CMK (cell line): ENCODE measurements at regions not wholly inside any gene's neighbourhood (a gene's known extent, or its start where the extent isn't known, plus 50 kb on each side); places are given as distances from the start of the nearest gene placed in this dataset.

Experiments
- DNase-seq: peaks from one replicate; pipeline ENCODE4 v3.0.0-alpha.2; 2010; ENCODE audit warnings: low read depth

DNA sequence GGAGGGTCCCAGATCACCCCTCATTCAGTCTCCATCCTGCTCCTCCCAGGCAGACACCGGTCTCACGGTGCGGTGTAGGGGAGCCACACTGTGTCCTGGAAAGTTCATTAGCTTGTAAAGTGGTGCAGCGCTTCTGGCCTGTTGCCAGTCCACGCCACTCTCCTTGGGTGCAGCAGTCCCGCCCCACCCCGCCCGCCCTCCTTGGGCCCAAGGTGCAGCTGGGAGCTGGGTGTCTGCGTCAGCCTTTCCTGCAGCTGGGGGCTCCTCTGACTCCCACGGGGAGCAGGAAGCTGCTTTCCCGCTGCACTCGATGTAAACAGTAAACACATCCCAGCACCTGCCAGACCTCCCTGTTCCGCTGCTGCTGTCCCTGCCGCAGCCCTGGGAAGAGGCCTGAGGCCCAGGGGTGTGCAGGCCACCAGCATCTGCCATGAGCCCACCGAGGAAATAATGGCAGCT, 53.8 kb upstream of the ASB18 start:
- no peak for DNase-seq

DNA sequence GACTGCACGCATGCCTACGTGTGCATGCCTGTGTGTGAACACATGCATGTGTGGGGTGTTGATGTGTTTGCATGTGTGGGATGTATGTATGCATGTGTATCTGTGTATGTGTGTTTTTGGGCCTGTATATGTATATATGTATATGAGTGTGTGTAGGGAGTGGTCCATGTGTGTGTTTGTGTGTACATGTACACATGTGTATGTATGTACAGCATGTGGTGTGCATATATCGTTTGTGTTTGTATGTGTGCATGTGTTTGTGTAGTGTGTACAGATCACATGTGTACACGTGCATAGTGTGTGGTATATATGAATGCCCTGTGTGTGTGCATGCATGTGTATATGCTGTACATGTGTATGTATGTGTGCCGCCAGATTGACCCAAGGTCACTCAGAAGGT, 54.2 kb upstream of the ASB18 start:
- no peak for DNase-seq

DNA sequence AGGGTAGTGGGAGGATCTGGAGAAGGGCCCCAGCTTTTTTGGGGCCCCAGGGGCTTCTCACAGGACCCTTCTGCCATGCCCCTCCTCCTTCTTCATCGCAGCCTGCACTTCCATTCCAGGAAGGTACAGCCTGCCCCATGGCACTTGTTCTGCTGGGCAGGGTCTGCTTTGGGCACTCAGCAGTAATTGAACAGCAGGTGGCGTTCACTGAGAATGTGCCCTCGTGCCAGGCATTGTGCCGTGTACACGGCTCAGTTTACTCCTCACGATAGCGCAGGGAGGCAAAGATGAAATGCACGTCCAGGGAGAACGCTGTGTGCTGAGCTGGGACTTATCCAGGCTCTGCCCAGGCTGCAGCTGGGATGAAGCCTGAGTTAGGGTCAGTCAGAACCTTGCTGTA, 54.8 kb upstream of the ASB18 start:
- no peak for DNase-seq

DNA sequence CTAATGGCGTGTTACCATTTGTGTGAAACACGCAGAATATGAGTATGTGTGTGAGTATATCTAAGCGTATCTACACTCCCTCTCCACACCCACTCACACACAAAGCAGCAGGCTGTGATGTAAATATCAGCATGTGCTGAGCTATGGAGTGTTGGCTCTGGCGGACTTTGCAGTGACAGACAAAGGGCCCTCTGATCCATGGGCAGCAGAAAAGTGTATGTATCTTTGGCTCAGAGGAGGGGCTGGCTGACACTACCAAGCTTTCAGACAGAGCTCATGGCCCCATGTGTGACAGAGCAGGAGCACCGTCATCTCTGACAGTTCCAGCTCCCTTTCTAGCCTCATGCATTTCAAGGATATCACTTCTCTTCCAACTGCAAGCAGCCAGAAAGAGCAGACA, 57.2 kb upstream of the ASB18 start:
- no peak for DNase-seq

DNA sequence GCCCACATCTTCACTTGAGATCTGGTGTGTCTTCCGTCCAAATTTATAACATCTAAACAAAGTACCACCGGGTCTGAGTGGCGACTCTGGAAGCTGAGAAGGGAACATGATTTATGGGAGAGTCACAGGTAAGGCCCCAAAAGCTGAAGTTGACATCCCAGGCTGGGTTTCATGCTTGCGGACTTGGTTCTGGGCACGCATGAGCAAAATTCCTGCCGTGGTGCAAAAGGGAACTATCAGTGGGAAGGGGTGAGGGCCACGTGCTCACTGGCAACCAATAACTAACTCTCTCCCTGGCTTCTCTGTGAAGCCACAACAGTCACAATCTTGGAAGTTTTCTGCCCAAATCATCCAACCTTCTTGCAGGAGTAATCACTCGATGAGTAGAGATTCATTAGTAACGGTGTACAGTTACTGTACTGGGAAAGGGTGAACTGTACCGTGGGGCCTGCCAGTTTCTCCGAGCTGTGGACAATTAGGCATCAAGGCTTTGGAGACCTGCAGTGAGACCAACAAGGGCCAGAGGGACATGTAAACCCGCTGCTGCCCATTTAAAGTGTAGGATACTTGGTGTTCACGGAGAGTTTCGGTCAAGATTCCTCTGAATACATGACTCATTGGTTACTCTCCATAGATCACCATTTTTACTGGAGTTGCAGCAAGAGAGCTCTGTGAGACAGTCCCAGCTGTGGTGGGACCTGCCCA, 69.4 kb upstream of the ASB18 start:
- DNase-seq: no peak

DNA sequence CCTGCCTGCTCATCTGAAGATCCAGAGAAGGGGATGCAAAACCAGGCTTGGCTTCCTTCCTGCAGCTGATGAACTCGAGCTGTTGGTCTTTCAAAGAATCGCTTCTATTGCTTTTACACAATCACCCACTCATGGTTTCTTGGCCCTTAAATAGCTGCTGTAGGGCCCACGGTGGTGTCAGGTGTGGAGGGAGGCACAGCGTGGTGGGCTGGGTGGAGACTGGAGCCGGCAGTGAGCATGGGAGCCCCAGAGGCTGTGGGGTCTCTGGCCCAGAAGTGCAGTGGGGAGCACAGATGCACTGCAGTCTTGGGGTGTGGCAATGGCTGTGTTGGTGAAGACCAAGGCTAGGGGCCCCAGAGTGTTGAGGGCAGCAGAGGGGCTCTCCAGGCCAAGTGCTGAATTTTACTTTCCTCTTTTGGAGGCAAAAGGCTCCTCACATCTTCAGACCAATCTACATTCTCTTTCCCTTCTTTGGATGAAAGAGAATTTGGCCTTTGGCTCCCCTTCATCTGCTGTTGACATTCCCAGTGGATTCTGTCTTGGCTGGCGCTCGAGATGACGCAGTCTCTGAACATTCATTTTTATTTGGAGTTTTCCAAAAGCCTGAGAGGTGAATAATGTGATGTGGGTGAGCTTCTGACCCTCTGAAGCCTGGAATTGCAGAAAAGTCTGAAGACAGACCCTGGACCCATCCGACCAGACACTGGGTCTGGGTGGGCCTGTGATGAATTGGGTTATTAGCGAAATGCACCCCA, 70.1 kb upstream of the ASB18 start:
- DNase-seq: no peak

DNA sequence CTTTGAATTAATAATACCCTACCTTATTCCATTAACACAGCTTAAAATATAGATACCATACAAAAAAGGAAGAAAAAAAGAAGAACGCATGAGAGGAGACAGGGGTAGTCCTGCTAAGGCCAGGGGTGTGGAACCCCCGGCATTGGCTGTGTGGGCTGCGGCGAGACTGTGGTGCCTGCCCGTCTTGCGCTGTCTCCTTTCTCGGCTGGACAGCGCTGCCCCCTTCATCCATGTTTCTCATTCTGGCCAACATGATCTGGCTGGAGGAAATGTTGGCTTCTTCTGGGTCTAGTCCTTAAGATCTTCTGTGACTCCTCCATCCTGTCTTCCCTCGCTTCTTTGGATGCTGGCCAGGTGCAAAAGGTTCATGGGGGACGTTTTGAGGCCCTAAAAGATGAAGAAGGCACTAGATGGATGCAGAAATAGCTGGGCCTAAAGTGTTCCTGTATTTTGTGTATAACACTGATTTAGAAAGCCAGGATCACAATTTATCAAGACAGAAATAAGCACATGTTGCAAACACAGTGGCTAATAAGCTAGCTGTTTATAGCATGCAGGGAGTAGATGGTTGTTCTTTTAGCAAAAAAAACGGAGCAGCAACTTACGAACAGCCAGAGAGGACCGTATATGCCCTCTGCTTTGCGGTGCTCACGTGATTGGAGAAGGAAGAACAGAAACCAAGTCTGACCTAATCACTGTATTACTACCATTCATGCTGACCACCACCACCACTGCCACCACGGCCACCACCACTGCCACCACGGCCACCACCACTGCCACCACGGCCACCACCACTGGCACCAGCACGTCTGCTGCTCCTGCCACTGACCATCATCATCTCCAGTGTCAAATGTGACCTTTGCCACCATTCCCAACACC, 71.7 kb upstream of the ASB18 start:
- DNase-seq: no peak

DNA sequence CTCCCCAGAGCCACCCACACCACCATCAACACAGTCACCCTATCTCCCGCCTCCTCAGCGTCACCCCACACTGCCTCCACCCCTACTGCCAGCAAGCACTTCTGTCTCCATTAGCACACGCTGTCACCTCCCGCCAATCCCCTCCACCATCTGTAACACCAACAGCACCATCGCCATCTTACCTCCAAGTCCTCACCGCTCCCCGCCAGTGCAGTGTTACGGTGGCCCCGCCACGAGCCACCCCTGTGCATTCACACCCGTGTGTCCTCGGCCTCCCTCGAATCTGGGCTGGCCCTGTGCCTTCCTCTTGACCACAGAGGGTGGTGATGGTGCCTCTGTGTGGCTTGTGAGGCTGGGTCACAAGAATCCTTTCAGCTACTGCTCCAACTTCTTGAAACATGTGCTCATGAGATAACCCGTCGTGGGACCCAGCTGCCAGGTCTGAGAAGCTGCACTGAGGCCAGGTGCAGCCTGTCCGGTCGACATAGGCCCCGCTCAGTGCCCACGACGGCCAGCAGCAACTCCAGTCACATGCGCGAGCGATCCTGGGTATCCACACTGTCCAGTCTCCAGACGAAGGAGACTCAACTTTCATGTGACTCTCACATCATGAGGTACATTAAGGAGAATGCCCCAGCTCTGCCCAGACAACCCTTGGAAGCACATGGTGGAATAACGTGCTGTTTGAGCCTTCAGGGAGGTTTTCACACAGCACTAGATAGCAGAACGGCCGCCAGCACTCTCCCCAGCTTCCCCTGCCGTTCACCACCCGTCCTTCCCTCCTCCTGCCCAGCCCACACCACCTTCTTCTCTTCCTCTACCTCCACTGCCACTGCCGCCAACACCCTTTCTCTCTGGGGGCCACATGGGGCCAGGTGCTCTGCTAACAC, 72.6 kb upstream of the ASB18 start:
- no peak for DNase-seq

DNA sequence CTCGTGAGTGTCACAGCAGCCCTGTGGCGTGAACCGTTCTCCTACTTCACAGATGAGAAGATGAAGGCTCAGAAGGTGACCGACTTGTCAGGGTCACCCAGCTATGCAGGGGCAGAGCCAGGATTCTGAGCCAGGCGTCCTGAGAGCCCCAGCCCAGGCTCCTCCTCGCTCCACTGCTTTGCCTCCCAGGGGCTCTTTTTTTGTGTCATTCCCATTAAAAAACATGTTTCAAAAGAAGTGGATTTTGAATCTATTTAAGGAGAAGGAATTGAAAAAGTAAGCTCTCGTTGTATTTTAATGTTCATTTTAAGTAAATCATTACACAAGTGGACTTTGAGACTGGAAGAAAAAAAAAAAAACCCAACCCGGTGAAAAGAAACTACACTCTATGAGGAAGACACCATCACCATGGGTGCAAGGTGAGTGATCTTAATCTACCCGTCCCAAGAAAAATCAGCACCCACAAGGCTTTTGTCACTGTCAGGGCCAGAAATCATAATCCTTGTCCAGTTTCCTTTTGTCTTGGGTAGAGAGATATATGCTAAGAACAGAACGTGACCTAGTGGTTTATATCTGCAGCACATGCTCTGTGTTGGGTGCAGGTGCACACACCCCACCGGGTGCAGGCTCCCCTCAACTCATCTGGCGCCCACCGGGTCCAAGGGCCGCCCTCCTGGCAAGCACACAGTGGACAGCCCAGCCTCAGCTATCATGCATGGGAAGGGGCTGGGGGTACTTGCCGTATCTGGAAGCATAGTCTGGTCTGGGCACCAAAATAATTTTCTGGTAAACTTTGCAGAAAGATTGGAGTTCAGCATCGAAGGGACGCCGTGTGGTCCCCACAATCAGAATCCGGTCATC, 73.5 kb upstream of the ASB18 start:
- DNase-seq: no peak

DNA sequence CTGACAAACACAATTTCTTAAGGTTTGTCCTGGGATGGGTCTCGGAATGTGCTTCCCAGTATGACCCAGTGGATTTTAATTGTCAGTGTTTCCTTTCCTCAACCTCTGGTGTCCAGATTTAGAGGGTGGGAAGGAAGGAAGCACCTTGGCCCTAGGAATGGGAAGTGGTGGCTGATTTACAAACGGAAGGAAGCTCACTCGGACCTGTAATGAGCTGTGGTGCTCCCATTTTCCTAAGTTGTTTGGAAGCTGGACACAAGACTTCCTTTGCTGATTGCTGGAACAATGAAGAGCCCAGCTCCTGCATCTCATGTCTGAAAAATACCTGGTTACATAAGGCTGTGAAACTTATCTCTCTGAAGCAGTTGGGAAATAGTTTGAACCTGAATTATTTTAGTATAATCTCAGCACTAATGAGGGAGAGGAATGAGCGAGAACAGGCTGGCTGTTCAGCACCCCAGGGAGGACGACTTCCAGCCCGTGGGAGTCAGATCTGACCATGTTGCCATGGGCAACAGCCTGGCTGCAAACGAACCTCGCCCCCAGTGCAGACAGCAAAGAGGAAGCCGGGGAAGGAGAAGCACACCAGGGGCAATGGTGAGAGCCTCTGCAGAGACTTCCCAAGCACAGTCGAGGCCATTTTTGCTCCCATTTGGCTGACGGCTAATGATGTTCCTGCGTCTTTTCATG, 74.4 kb upstream of the ASB18 start:
- DNase-seq: no peak

DNA sequence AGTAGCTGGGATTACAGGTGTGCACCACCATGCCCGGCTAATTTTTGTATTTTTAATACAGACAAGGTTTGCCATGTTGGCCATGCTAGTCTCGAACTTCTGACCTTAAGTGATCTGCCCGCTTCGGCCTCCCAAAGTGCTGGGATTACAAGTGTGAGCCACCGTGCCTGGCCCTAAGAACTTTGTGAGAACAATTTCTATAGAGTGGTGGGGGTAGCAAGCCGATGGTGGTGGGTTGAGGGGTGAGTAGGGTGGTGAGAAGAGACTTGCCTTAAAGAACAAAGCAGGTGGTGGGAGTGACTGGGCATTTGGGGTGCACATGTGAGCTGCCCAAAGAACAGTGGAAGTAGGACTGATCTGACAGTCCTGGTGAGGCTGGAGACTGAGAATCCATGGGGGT, 76.0 kb upstream of the ASB18 start:
- no peak for DNase-seq

DNA sequence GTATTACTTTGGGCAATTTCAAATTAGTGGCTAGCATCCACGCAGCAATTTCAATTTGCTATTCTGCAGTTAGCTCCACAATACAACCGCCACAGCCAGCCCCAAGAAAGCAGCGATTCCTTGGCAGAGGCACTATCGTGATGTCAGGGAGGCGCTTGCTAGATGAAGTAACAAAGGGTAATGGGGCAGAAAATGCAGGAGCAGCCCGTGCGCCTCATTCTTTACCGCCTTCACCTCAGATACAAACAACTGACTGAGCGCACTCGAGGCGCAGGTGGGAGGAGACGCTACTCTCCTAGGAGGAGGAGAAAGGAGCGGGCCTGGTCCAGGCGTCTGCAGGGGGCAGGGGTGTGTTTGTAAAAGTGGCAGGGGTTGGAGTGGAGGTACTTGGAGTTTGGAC, 76.9 kb upstream of the ASB18 start:
- no peak for DNase-seq

DNA sequence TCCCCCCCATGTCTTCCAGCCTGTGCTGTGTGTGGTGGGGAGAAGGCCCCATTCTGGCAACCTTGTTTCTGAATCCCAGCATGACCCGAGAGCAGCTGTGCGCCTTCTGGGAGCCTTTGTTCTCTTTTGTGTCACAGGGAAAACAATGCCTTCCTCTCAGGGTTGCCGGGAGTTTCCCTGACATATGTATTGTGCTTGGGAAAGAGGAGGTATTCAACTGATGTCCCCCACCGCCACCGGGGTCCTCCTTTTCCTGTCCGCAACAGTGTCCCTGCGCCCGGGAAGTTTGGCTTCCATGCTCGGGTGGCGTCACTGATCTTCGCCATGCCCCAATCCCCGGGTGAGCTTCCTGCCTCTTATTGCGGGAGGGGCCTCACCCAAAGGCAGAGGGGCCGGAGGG, 77.5 kb upstream of the ASB18 start:
- no peak for DNase-seq

DNA sequence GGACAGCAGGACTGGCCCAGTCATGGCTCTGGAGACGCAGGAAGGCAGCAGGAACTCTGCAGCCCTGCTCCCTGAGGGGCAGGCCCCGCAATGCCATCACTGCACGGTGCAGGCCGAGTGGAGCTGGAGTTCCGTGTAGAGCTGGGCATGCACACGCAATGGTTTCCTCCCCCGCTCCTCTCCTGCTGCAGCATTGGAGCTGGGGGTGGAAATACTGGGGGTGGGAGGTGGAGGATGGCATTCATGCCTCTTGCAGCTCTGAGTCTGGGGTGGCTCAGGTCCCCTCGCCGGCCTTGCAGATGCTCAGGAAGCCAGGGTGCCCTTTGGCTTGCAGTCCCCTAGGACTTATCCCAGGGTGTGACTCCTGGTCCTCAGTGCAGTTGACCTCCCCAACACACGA, 78.3 kb upstream of the ASB18 start:
- DNase-seq: no peak

DNA sequence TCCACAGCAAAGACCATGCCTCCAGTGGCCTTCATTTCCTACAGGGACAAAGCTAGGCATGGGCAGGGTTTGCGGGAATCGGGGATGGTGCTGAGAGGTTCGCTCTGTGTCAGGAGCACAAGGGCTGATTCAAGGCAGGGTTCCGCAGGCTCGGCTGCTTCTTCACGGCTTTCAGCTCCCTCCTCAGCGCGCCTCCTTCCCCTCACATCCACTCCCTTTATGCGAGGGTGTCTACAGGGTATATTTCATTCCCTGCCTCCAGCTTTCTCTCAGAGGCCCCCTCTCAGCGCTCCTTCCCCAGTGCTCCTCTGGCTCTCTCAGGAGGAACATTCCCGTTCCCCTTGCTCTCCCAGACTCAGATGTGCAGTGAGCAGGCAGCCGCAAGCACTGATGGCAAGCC, 78.7 kb upstream of the ASB18 start:
- no peak for DNase-seq

DNA sequence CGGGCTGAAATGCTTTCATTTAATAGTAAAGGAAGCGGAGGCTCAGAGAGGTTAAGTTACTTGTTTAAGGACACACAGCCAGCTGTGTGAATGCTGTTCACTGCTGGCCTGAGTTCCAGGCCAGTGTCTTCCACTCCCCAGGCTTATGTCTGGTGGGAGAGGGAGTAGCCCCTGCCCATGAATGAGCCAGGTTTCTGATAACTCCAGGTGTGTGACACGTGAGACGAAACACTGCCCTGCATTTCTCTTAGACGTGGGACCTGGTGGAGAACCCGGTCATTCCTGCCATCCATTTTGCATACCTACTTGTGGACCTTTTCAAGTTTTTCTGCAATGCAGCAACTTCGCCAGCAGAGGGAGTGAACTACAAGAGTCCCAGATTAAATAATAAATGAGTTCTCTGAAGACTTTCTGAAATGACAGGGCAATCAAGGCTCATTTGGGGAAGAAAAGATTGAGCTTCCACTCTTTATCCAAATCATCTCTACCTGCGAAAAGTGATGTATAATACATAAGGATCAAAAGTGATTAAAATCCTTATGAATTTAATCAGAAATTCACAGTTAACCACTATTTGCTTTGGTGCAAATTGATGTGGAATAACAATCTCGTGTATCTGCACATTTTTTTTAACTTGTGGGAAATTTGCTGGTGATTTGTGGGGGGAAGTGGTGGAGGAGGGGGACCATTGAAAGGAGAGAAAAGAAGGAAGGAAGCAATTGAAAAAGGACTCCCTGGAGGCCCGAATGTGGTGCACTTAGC, 79.4 kb upstream of the ASB18 start:
- DNase-seq: peak; percentile 40

DNA sequence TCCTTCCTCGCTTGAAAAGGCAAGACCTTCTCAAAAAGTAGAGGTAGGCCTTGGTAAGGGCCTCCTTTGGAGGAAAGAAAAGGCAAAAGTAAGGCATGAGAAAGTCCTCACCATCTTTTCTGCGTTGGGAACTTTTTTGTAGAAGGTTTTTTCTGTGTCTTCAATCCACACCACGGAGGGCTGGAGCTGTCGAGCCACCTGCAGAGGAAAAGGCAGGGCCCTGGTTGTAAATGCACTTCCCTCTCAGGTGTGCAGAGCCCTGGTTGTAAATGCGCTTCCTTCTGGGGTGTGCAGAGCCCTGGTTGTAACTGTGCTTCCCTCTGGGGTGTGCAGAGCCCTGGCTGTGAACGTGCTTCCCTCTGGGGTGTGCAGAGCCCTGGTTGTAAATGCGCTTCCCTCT, 80.2 kb upstream of the ASB18 start:
- DNase-seq: no peak

DNA sequence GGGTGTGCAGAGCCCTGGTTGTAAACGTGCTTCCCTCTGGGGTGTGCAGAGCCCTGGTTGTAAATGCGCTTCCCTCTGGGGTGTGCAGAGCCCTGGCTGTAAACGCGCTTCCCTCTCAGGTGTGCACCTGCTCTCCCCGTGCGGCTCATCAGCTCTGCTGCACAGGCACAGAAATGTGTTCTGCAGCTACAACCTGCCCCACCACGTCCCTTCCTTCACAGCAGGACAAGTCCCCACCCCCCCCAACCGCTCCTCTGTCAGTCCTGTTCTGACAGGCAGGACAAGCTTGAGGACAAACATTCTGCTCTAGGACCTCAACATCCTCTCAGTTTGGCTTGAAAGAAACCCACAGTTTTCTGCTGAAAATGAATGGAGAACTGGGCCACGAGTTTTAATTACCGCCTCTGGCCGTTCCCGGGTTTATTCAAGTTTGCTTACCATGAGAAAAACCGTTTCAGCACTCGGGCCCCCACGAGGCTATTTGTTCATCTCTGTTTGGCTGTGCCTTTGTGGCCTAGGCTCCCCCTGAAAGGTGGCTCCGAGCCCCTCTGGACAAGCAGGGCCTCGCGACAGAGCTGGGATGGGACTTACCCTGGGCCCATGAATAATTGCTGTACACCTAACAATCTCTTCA, 81.0 kb upstream of the ASB18 start:
- DNase-seq: no peak

DNA sequence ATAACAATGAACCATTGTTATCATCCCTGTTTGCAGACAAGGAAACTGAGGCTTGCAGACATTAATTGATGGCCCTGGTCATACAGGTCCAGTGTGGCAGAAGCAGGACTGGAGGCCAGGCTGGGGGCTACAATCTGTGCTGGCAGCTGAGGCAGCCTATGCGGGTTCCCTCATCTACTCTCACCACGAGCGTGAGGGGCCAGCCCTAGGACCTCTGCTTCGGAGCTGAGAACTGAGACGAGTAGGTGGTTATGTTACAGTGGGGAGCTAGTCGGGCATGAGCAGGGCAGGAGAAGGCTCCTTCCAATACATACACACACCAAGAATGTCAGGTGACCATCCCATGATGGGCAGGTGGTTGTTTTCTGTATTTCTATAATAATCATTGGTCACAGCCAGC, 82.2 kb upstream of the ASB18 start:
- no peak for DNase-seq
